ENCODE measurements at regions not wholly inside any gene's neighbourhood (a gene's known extent, or its start where the extent isn't known, plus 50 kb on each side); places are given as distances from the start of the nearest gene placed in this dataset.

DNA sequence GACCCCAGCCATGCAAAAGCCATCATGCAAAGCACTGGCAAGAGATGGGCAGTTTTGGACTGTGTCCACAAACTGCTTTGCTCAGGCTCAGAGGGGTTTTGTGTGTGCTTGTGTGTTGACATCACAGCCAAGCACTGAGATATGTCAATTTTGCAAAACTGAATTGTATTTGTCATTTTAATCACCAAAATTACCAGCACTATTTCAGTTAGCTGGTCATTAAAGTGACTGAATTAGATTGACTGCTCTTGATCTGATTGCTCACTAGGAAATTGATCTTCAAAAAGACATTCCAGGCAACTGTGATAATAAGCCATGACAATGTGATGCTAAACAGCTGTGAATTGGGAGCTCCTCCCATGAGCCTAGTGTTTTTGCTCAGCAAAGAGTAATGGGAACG is 337.3 kb upstream of the GNPDA2 start:
- no peaks in the 10 kb centered on the region for H3K27me3 Mint-ChIP-seq (ENCODE audit: low read depth)
- H3K4me3 Mint-ChIP-seq, result no peak overlapping the region
- peaks cover 5% of the 10 kb centered on the region for H3K9me3 Mint-ChIP-seq
- no peak for DNase-seq (ENCODE audit: low read depth, low spot score)
- no peaks in the 10 kb centered on the region for H3K36me3 Mint-ChIP-seq (ENCODE audit: low read depth)
- no peaks in the 10 kb centered on the region for H3K4me1 Mint-ChIP-seq
- TF ChIP-seq, protein P1, sequence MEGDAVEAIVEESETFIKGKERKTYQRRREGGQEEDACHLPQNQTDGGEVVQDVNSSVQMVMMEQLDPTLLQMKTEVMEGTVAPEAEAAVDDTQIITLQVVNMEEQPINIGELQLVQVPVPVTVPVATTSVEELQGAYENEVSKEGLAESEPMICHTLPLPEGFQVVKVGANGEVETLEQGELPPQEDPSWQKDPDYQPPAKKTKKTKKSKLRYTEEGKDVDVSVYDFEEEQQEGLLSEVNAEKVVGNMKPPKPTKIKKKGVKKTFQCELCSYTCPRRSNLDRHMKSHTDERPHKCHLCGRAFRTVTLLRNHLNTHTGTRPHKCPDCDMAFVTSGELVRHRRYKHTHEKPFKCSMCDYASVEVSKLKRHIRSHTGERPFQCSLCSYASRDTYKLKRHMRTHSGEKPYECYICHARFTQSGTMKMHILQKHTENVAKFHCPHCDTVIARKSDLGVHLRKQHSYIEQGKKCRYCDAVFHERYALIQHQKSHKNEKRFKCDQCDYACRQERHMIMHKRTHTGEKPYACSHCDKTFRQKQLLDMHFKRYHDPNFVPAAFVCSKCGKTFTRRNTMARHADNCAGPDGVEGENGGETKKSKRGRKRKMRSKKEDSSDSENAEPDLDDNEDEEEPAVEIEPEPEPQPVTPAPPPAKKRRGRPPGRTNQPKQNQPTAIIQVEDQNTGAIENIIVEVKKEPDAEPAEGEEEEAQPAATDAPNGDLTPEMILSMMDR (conservative IDR thresholded peaks at IDR 0.05), result no peak
- no peak overlapping the region for H3K27ac Mint-ChIP-seq (ENCODE audit: unreplicated experiment)

DNA sequence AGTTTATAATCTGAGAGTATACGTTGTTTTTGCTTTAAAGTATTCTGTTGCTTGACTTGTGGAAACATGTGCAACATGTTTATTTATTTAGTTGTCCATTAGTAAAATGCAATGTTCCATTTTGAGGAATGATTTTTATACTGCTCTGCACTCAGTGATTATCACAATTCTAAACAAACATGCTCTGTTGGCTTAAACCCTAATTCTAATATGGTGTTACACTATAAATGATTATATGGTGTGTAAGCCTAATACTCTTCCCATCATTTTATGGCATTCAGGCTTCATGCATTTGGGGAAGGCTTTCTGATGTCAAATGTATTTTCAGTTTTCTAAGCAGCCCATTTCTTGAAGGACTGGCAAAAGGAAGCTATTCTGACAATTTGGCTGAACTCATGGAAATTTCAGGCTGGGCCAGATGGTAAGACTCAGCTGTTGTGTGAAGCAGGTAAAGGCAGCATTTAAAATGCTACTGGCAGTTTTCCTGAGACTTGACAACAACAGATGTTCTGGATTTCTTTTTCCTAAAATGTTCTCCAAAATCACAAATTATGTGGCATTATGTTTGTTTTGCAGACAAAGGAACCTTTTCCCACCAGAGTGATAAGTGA is 336.7 kb upstream of the GNPDA2 start:
- H3K4me1 Mint-ChIP-seq, result no peaks in the 10 kb centered on the region
- H3K9me3 Mint-ChIP-seq, result peaks cover 5% of the 10 kb centered on the region
- no peak for DNase-seq (ENCODE audit: low read depth, low spot score)
- H3K36me3 Mint-ChIP-seq (ENCODE audit: low read depth), result no peaks in the 10 kb centered on the region
- no peak overlapping the region for H3K27ac Mint-ChIP-seq (ENCODE audit: unreplicated experiment)
- no peak overlapping the region for H3K4me3 Mint-ChIP-seq
- H3K27me3 Mint-ChIP-seq (ENCODE audit: low read depth), result no peaks in the 10 kb centered on the region
- TF ChIP-seq, protein P1 (conservative IDR thresholded peaks at IDR 0.05), result no peak

DNA sequence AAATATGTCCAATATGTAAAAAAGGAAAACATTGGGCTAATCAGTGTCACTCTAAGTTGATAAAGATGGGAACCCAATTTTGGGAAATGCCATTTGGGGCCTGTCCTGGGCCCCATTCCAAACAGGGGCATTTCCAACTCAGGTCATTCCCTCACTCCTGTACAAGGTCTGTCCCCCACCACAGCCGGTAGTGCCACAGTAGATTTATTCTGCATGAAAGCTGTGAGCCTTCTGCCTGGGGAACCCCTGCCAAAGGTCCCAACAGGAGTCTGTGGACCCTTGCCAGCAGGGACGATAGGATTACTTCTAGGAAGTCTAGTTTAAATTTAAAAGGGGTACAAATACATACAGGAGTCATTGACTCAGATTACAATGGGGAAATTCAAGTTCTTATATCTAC is 317.6 kb upstream of the GNPDA2 start:
- Mint-ChIP-seq H3K9me3 (peaks cover 10% of the 10 kb centered on the region), H3K4me3 (no peak overlapping the region), H3K27ac (ENCODE audit: unreplicated experiment) (no peak overlapping the region), H3K36me3 (ENCODE audit: low read depth) (peaks cover 6% of the 10 kb centered on the region), H3K4me1 (no peaks in the 10 kb centered on the region), H3K27me3 (ENCODE audit: low read depth) (no peaks in the 10 kb centered on the region)
- TF ChIP-seq, protein P1 (conservative IDR thresholded peaks at IDR 0.05), result no peak
- DNase-seq (ENCODE audit: low read depth, low spot score), result no peak

DNA sequence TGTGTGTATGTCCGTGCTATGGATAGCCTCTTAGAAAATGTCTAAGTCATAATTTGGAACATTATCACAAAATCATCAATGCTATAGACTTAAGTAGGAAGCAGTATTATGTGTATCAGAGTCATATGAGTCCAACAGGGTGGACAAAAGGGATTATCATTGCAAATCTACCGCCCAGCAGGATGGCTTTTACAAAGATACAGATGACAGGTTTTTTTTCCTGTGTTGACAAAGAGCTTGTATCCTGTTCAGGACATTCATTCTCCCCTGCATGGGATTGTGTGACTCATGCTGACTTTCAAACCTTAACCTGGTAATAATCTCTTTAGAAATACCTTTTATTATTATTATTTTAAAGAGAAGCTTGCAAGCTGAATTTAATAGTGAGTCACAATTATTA is 310.3 kb upstream of the GNPDA2 start:
- TF ChIP-seq, protein P1 (conservative IDR thresholded peaks at IDR 0.05), result no peak
- DNase-seq (ENCODE audit: low read depth, low spot score), result no peak
- Mint-ChIP-seq H3K9me3 (no peaks in the 10 kb centered on the region), H3K4me1 (peaks cover 13% of the 10 kb centered on the region), H3K27me3 (ENCODE audit: low read depth) (no peaks in the 10 kb centered on the region), H3K36me3 (ENCODE audit: low read depth) (no peaks in the 10 kb centered on the region), H3K27ac (ENCODE audit: unreplicated experiment) (no peak overlapping the region), H3K4me3 (no peak overlapping the region)

DNA sequence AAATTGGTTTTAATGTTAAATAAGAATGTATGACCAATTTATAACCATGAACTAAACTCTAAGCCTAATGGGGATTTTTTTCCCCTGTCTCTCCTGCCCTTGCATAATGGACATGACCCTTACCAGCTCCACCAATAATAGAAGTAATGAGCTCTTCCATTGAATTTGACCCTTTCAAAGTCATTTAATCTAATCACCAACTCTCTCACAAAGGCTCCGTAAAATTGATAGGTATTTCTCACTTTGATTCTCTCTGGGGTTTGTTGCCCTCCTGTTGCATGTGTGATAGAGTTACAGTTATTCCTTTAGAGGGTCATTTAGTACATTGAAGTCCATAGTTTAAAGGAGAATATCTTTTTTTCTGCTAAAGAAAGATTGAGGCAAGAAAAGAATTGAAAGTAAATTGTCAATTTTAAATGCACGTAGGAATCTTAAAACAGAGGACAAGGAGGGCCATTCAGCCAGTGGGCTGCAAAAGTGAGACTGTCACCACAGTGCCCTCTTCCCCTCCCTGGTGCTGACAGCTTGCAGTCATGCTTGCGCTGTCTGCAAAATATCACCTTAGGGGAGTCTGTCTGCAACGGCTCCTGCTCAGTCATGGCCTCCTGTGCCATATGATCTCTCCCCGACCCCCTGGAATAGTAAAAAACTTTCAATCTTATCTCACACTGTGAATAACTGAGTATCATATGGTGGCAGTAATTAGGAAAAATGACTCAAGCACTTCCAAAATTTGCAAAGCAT is 307.5 kb upstream of the GNPDA2 start:
- Mint-ChIP-seq H3K27ac (ENCODE audit: unreplicated experiment) (peak overlapping the region; percentile 5), H3K36me3 (ENCODE audit: low read depth) (no peaks in the 10 kb centered on the region), H3K4me3 (no peak overlapping the region), H3K27me3 (ENCODE audit: low read depth) (no peaks in the 10 kb centered on the region), H3K4me1 (peaks cover 13% of the 10 kb centered on the region), H3K9me3 (no peaks in the 10 kb centered on the region)
- no peak for DNase-seq (ENCODE audit: low read depth, low spot score)
- TF ChIP-seq, protein P1 (conservative IDR thresholded peaks at IDR 0.05), result no peak
